CD14-positive monocyte (primary cell): ENCODE measurements at regions not wholly inside any gene's neighbourhood (a gene's known extent, or its start where the extent isn't known, plus 50 kb on each side); places are given as distances from the start of the nearest gene placed in this dataset.

Experiments
- DNase-seq, 3 donors: peaks; one replicate each; pipeline ENCODE4 v3.0.0-alpha.2; 2011 to 2022
- H2AFZ ChIP-seq: 2 replicates; pipeline ENCODE4 v1.6.0; 2012; ENCODE audit warnings: mild to moderate bottlenecking, low read depth, low read length, inconsistent platforms; ENCODE audit not compliant: insufficient read depth, poor library complexity, severe bottlenecking
- H3K27ac ChIP-seq, 2 donors: 1 replicate in 1 of 2; 2 replicates in 1 of 2; pipeline ENCODE4 v1.5.1; 2012 to 2013; ENCODE audit warnings: low read length in 2 of 2, control low read depth in 1 of 2, inconsistent platforms in 1 of 2, low read depth in 1 of 2, mild to moderate bottlenecking in 1 of 2
- H3K27me3 ChIP-seq, 2 donors: one replicate each; pipeline versions ENCODE4 v1.6.0 to v1.6.1; 2011 to 2013; ENCODE audit warnings: low read length in 2 of 2; ENCODE audit not compliant: control insufficient read depth in 2 of 2, insufficient read depth in 2 of 2
- H3K36me3 ChIP-seq, 2 donors: replicated peaks in 1 of 2; 1 replicate in 1 of 2; 2 replicates in 1 of 2; pipeline versions ENCODE4 v1.5.1 to v1.6.1; 2012 to 2013; ENCODE audit warnings: low read length in 2 of 2, control low read depth in 1 of 2, inconsistent platforms in 1 of 2, mild to moderate bottlenecking in 1 of 2; ENCODE audit not compliant: insufficient read depth in 2 of 2, control insufficient read depth in 1 of 2
- H3K4me1 ChIP-seq, 2 donors: 1 replicate in 1 of 2; 2 replicates in 1 of 2; pipeline versions ENCODE4 v1.5.1 to v1.6.1; 2012 to 2013; ENCODE audit warnings: low read length in 2 of 2, control low read depth in 1 of 2, inconsistent platforms in 1 of 2, mild to moderate bottlenecking in 1 of 2, moderate library complexity in 1 of 2; ENCODE audit not compliant: insufficient read depth in 2 of 2, control insufficient read depth in 1 of 2
- H3K4me2 ChIP-seq: replicated peaks from 2 replicates; pipeline ENCODE3; 2012; ENCODE audit warnings: low read length, moderate library complexity, mild to moderate bottlenecking; ENCODE audit not compliant: poor library complexity, severe bottlenecking; ENCODE audit errors: extremely low read depth
- H3K4me3 ChIP-seq, 3 experiments: fragments of 200-600 bp in 1 of 3; sonication (generic) in 1 of 3; replicated peaks in 1 of 3; 1 replicate in 2 of 3; 2 replicates in 1 of 3; pipeline ENCODE4 v1.5.1; 2011 to 2013; ENCODE audit warnings: low read length in 3 of 3, mild to moderate bottlenecking in 3 of 3, control low read depth in 2 of 3, low read depth in 2 of 3, inconsistent platforms in 1 of 3, moderate library complexity in 1 of 3
- H3K79me2 ChIP-seq: 2 replicates; pipeline ENCODE4 v1.6.0; 2012; ENCODE audit warnings: mild to moderate bottlenecking, control low read depth, inconsistent platforms, low read length, moderate library complexity; ENCODE audit not compliant: insufficient read depth
- H3K9ac ChIP-seq: 2 replicates; pipeline ENCODE4 v1.6.0; 2017; ENCODE audit warnings: low read length, mild to moderate bottlenecking; ENCODE audit not compliant: insufficient read depth, poor library complexity, severe bottlenecking
- H3K9me3 ChIP-seq, 2 donors: replicated peaks in 1 of 2; 1 replicate in 1 of 2; 2 replicates in 1 of 2; pipeline versions ENCODE4 v1.5.1 to v1.6.1; 2012 to 2013; ENCODE audit warnings: low read length in 2 of 2, control low read depth in 1 of 2; ENCODE audit not compliant: control insufficient read depth in 1 of 2, insufficient read depth in 1 of 2
- H4K20me1 ChIP-seq: 2 replicates; pipeline ENCODE4 v1.6.0; 2012; ENCODE audit warnings: mild to moderate bottlenecking, low read length, control low read depth, moderate library complexity; ENCODE audit not compliant: insufficient read depth
- H3K27ac Mint-ChIP-seq, 7 donors: one replicate each; pipeline ENCODE4 v1.8.0; 2020; ENCODE audit warnings: mild to moderate bottlenecking in 7 of 7, mixed read lengths in 7 of 7, moderate library complexity in 6 of 7, inconsistent platforms in 2 of 7
- H3K27me3 Mint-ChIP-seq, 3 donors: one replicate each; pipeline ENCODE4 v1.8.0; 2021 to 2022; ENCODE audit warnings: low read depth in 3 of 3, mild to moderate bottlenecking in 3 of 3, mixed read lengths in 3 of 3, moderate library complexity in 3 of 3, inconsistent platforms in 1 of 3
- H3K36me3 Mint-ChIP-seq, 2 donors: one replicate each; pipeline ENCODE4 v1.8.0; 2020; ENCODE audit warnings: mixed read lengths in 2 of 2, inconsistent platforms in 1 of 2, mild to moderate bottlenecking in 1 of 2
- H3K4me1 Mint-ChIP-seq: one replicate; pipeline ENCODE4 v1.8.0; 2020; ENCODE audit warnings: mild to moderate bottlenecking, mixed read lengths
- H3K4me3 Mint-ChIP-seq, 2 donors: one replicate each; pipeline ENCODE4 v1.8.0; 2020; ENCODE audit warnings: mild to moderate bottlenecking in 2 of 2, mixed read lengths in 2 of 2, moderate library complexity in 1 of 2
- H3K9me3 Mint-ChIP-seq, 7 donors: one replicate each; pipeline ENCODE4 v1.8.0; 2020 to 2022; ENCODE audit warnings: mixed read lengths in 7 of 7, mild to moderate bottlenecking in 6 of 7, moderate library complexity in 6 of 7, inconsistent platforms in 2 of 7
- CTCF ChIP-seq: fragments of 200-600 bp; IDR thresholded peaks from one replicate; pipeline ENCODE4 v1.8.0; 2022; ENCODE audit warnings: antibody characterized with exemption, mild to moderate bottlenecking
- WGBS: methylation state at CpG from one replicate; pipeline ENCODE4 v1.1.5; 2013; ENCODE audit warnings: missing lambda C conversion rate; ENCODE audit not compliant: insufficient coverage; 5-methylcytosine and 5-hydroxymethylcytosine counted together
- intact Hi-C, 2 donors: fragments of 100-400 bp; cut with micrococcal nuclease; formaldehyde crosslinking; loops; one replicate each; pipeline versions ENCODE4 v1.15.0 to v1.15.1; 2023

GRCh38 chr17:13825526-13826040 is 223.9 kb upstream of the HS3ST3A1 start:
- no peaks in the 10 kb centered on the region for H3K79me2 ChIP-seq
- no peak for DNase-seq
- Mint-ChIP-seq H3K27ac (no peak overlapping the region), H3K27me3 (peaks cover 0 to 2% (median 0%) of the 10 kb centered on the region in 3 donors), H3K36me3 (no peaks in the 10 kb centered on the region), H3K4me3 (no peak overlapping the region), H3K4me1 (no peaks in the 10 kb centered on the region), H3K9me3 (peaks cover 2 to 19% (median 6%) of the 10 kb centered on the region in 7 donors)
- no peaks in the 10 kb centered on the region for H3K36me3 ChIP-seq
- no peak overlapping the region for H3K9ac ChIP-seq
- H4K20me1 ChIP-seq: no peaks in the 10 kb centered on the region
- no peak overlapping the region for H2AFZ ChIP-seq
- WGBS: 100% methylated on average over 1 of the region's 1 CpG
- no peaks in the 10 kb centered on the region for H3K27me3 ChIP-seq
- intact Hi-C loops: no loop called here
- H3K4me2 ChIP-seq: no peak overlapping the region
- TF ChIP-seq CTCF: no peak
- peaks cover 19 to 21% of the 10 kb centered on the region in 2 donors for H3K9me3 ChIP-seq
- H3K27ac ChIP-seq: no peak overlapping the region
- H3K4me3 ChIP-seq: no peak overlapping the region
- H3K4me1 ChIP-seq: no peaks in the 10 kb centered on the region

- H3K4me1 ChIP-seq: no peaks in the 10 kb centered on the region
- peaks cover 17 to 24% of the 10 kb centered on the region in 2 donors for H3K9me3 ChIP-seq
- H3K9ac ChIP-seq: no peak overlapping the region
- H2AFZ ChIP-seq: no peak overlapping the region
- no peak for DNase-seq
- Mint-ChIP-seq H3K36me3 (no peaks in the 10 kb centered on the region), H3K27ac (no peak overlapping the region), H3K9me3 (peaks cover 2 to 16% (median 9%) of the 10 kb centered on the region in 7 donors), H3K4me1 (no peaks in the 10 kb centered on the region), H3K4me3 (no peak overlapping the region), H3K27me3 (no peaks in the 10 kb centered on the region)
- no peak overlapping the region for H3K4me3 ChIP-seq
- no peaks in the 10 kb centered on the region for H3K79me2 ChIP-seq
- intact Hi-C loops: no loop called here
- H3K27me3 ChIP-seq: no peaks in the 10 kb centered on the region
- 100% methylated on average over 1 of the region's 3 CpGs for WGBS
- H3K27ac ChIP-seq: no peak overlapping the region
- H3K36me3 ChIP-seq: no peaks in the 10 kb centered on the region
- no peak overlapping the region for H3K4me2 ChIP-seq
- no peaks in the 10 kb centered on the region for H4K20me1 ChIP-seq
- TF ChIP-seq CTCF: no peak
These were observed 225.4 kb upstream of the HS3ST3A1 start for GRCh38 chr17:13827118-13827517.
